Kidney epithelial cell (primary cell): ENCODE measurements at regions not wholly inside any gene's neighbourhood (a gene's known extent, or its start where the extent isn't known, plus 50 kb on each side); places are given as distances from the start of the nearest gene placed in this dataset.

Experiments
- DNase-seq: peaks from one replicate; pipeline ENCODE4 v3.0.0-alpha.2; 2010; ENCODE audit warnings: low read depth
- H3K27me3 ChIP-seq: 2 replicates; pipeline ENCODE4 v1.6.0; 2011; ENCODE audit warnings: low read length; ENCODE audit not compliant: control insufficient read depth, insufficient read depth
- H3K36me3 ChIP-seq: 2 replicates; pipeline ENCODE4 v1.5.1; 2011; ENCODE audit warnings: low read length; ENCODE audit not compliant: control insufficient read depth, insufficient read depth
- H3K4me3 ChIP-seq: 2 replicates; pipeline ENCODE4 v1.5.1; 2011; ENCODE audit warnings: low read depth, mild to moderate bottlenecking, control low read depth, low read length
- CTCF ChIP-seq: IDR thresholded peaks from 2 replicates; pipeline ENCODE4 v1.5.1; 2011; ENCODE audit warnings: mild to moderate bottlenecking, moderate library complexity, low read length, control low read depth, inconsistent platforms; ENCODE audit not compliant: insufficient read depth, poor library complexity, severe bottlenecking

DNA sequence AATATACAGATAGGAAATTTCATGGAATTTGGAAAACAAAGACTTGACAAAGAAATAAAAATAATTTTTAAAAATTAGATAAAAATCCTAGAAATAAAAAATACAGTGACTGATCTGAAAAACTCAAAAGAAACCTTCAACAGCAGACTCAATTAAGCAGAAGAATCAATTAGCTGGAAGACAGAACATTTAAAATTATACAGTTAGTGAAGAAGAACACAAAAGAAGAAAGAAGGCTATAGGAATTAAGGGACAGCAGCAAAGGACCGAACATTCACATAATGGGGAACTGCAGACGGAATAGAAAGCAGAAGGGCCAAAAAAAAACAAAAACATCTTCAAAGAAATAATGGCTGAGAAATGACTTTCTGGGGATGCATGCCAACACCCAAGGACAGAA, 314.5 kb downstream of the CRPPA start:
- no peak for TF ChIP-seq CTCF
- H3K4me3 ChIP-seq = no peak overlapping the region
- DNase-seq = no peak

DNA sequence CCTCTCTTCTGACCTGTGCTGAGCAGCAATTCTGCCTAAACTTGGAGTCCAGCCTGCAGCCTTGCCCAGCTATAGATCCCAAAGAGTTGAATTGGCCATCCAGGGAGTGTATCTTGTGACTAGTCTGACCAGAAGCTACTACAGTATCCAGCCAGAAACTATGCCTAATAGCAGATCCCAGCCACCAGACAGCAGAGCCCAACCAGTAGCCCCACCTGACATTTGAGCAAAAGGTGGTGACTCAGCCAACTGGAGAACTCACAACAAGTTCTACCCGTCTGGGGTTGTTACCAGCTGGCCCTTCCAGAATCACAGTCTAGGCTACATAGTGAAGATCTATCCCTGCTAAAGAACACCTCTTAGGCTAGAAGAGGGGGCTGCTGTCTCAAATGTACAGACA, 315.0 kb downstream of the CRPPA start:
- no peaks in the 10 kb centered on the region for H3K36me3 ChIP-seq
- H3K27me3 ChIP-seq = no peaks in the 10 kb centered on the region
- no peak for DNase-seq
- TF ChIP-seq CTCF = no peak
- H3K4me3 ChIP-seq = no peak overlapping the region

More for the DNA sequence above, 314.5 kb downstream of the CRPPA start:
- Histone ChIP-seq H3K27me3 (no peaks in the 10 kb centered on the region), H3K36me3 (no peaks in the 10 kb centered on the region)

- no peaks in the 10 kb centered on the region for H3K36me3 ChIP-seq
- no peak for DNase-seq
- TF ChIP-seq CTCF = no peak
- no peaks in the 10 kb centered on the region for H3K27me3 ChIP-seq
- H3K4me3 ChIP-seq = no peak overlapping the region
Measured at GRCh38 chr7:16099302-16099849, 322.0 kb downstream of the CRPPA start.

DNA sequence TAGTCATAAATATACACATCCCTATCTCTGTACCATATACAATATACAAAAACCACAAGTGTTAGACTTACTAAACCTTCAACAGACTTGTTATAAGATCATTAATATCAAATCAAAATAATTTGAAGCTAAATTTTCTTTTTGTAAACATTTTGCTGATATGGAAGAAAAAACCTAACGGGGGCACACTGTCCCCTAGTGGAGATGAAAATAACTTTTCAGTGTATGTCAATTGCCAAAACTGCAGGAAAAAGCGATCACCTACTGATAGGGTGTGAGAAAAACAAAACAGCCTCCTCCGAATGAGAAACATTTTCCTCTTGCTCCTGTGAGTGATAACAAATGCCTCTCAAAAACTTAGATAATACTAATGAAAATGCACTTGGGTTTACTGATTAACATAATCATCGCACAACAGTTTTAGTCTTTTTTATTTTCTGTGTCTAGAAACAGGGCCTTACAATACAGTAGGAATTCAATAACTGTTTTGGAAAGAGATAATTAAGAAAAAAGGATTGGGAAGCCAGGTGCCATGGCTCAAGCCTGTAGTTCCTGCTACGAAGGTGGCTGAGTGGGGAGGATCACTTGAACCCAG, 322.7 kb downstream of the CRPPA start:
- DNase-seq = no peak
- Histone ChIP-seq H3K4me3 (no peak overlapping the region), H3K27me3 (no peaks in the 10 kb centered on the region), H3K36me3 (no peaks in the 10 kb centered on the region)
- TF ChIP-seq CTCF = peak; percentile 61

- no peak for DNase-seq
Measured at GRCh38 chr7:16098058-16098457, 323.3 kb downstream of the CRPPA start.

More at GRCh38 chr7:16098058-16098457, 323.3 kb downstream of the CRPPA start:
- Histone ChIP-seq H3K4me3 (no peak overlapping the region), H3K27me3 (no peaks in the 10 kb centered on the region), H3K36me3 (no peaks in the 10 kb centered on the region)
- no peak for TF ChIP-seq CTCF
